ENCODE measurements at regions not wholly inside any gene's neighbourhood (a gene's known extent, or its start where the extent isn't known, plus 50 kb on each side); places are given as distances from the start of the nearest gene placed in this dataset.

- DNase-seq (ENCODE audit: low read depth in 3 of 3) = no peak
Measured at GRCh38 chr6:102631921-102632320, 1238.4 kb downstream of the GRIK2 start.

DNA sequence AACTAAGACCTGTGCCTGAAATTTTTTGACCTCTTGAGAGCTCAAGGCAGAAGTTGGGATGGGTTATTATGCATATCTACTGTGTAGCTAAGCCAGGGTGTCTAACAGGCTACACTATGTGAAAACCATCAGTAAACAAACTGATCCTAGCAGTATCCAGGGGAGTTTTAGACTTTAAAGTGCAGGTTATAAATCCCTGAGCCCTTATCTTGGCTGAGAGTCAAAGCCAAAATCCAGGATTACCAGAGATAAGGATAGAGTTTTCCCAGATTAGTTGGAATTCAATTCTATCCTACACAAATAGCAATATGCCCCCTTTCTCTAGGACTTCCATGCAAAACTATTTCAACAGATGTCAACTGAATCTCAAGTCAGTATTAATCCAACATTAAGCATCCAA lies 1229.7 kb downstream of the GRIK2 start:
- no peak for DNase-seq (ENCODE audit: low read depth in 3 of 3)

- DNase-seq (ENCODE audit: low read depth in 3 of 3) = no peak
Measured at GRCh38 chr6:102619585-102619984, 1226.1 kb downstream of the GRIK2 start.

DNA sequence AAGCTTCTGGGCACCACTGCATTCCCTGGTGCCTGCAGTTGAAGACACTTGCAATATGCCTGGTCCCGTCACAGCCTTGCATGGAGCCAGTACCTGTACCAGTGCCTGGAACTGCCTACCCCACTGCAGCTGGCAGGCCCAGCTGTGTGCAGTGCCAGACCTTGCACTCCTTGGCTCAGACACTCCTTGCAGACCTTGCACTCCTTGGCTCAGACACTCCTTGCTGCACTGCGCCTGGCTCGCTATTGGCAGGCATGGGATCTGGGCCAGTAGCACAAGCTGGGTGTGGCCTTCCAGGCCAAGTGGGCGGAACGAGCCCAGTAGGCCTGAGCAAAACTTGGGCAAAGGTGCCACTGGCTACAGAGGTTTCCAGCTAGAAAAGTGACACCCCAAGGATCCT lies 1189.1 kb downstream of the GRIK2 start:
- no peak for DNase-seq (ENCODE audit: low read depth in 3 of 3)

- no peak for DNase-seq (ENCODE audit: low read depth in 3 of 3)
Measured at GRCh38 chr6:102581378-102582124, 1188.0 kb downstream of the GRIK2 start.

DNA sequence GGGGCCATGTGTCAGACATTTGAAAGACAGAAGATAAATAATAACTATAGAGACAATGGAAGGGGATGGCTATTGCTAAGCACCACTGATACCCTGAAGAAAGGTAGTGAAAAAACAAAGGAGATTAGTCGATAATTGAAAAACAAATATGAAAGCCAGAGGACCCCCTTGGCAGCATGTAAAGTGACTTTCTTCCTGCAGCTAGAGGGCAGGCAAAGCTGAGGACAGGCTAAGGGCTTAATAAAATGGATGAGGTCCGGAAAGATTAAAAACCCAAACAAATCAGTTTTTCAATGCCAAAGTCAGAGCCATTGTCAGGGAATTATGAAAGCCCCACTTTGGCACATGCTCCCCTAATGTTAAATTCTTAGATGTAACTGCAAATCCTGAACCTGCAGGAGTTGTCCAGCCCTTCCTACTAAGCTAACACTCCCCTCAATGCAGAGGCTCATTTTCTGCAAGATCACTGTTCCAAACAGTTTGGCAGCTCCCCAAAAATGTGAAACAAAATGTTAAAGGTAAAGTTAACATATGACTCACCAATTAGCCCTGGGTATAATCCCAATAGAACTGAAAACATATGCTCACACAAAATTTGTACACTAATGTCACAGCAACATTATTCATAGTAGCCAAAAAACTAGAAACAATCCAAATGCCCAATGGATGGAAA lies 1177.9 kb downstream of the GRIK2 start:
- DNase-seq (ENCODE audit: low read depth in 3 of 3) = no peak

DNA sequence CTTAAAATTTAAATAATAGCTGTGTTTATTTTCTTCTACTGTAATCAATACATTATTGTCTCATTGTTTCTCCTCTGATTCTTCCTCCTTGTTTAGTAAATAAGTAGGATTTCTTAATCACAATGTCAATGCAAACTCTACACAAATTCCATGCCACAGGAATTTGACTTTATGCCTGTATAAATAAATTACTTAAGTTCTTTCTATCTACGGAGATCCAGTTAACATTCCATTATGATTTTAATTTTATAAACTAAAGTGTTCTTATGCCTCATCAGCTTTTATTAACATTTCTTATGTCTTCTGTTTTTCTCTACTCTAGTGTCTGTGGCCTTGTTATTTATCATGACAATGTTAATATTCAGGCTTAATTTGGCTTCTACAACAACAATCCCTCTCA lies 1169.2 kb downstream of the GRIK2 start:
- DNase-seq (ENCODE audit: low read depth in 3 of 3) = no peak

DNA sequence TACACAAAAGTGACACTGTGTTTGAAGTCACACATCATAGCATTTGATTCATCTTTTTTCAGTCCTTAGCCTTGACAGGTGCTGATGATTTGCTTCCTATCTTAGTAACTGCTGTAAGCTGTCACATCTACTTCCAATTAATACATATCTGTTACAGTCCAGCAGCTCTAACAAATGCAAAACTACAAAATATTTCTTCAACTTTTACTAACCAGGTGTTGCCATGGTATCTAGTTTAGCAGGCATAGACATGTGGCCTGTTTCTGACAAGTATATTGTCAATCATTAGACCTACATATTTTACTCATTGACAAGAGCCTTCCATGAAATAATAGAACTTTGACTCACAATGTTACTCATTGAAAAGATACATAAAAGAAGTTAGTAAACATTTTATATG lies 1159.7 kb downstream of the GRIK2 start:
- no peak for DNase-seq (ENCODE audit: low read depth in 3 of 3)

DNA sequence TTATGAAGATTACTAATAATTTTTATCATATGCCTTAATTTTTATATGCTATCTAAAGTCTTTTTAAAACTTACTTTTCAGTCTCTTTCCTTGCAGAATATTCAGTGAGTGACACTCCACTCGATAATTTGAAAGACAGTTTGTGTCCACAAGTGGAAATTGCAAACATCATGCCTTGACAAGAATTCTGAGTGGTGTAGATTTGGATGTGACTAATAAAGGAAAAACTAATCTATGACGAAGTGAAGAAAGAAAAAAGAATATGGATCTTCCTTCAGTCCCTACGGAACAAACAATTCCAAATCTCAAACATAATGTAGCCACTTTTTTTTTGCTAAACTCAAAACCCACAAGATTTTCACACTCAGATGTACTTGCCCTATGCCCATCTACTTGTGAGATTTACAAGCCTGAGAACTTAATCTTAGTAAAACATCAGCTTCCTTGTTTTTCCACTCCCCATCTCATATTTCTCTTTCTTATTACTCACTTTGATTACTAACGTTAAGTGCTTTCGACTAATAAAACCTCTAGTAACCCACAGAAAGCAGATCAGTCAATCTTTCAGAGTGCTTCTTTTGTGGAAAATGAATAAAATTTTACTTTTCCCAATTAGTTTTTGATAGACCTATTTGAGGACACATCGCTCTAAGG lies 1155.8 kb downstream of the GRIK2 start:
- DNase-seq (ENCODE audit: low read depth in 3 of 3) = no peak

DNA sequence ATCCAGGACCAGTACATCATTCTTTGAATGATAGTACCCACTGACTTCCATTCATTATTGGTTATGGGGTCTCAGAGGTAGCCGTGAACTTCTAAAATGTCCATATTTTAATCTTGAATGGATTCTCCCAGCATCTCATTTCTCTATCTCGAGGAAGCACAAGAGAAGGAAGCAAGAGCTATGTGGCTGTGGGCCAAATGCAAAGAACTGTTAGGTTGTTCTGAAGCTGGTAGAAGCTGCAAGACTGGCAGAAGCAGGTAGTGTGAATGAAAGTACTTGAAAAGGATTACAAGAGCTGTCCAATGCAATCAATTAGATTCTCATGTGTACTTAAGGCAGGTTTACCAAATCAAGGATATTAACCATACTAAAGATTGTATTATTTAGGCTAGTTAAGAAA lies 1131.8 kb downstream of the GRIK2 start:
- DNase-seq (ENCODE audit: low read depth in 3 of 3) = no peak

DNA sequence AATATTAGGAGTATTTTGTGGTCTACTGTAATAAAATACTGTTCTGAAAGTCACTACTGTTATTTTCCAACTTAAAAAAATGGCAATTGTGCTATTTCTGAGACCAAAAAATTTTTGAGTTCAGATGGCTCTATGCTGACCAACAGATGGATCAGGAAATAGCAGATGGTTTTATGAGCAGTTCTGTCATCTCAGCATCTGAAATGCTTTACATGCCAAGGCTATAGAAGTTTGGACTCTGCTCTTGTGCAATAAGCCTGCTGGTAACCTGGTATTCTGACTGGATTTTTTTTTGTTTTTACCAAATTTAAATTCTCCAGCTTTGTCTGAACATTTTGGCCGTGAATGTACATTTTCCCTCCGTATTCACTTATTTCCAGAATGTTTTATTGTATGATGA lies 1127.5 kb downstream of the GRIK2 start:
- DNase-seq (ENCODE audit: low read depth in 3 of 3) = no peak

- DNase-seq (ENCODE audit: low read depth in 3 of 3) = no peak
Measured at GRCh38 chr6:102517506-102517905, 1124.0 kb downstream of the GRIK2 start.

GRCh38 chr6:102501615-102502014 lies 1108.1 kb downstream of the GRIK2 start:
- DNase-seq (ENCODE audit: low read depth in 3 of 3) = no peak

DNA sequence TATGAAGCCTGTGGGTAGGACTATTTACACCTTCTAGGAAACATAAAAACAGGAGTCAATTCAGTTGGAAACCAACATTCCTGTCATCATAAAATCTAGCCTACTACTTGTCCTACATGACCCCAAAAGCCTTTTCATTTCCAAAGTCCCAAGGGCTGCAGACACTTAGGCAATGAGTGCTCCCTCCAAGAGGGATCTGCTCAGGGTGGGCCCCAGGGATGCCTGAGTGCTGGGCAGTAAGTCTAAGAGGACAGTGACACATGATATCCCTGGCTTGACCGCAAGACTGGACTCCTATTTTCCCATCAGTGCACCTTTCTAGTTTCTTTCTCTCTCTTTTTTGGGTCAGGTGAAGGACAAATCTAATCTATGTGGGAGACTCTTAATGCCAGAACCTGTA lies 1101.3 kb downstream of the GRIK2 start:
- no peak for DNase-seq (ENCODE audit: low read depth in 3 of 3)

- no peak for DNase-seq (ENCODE audit: low read depth in 3 of 3)
Measured at GRCh38 chr6:102493485-102493884, 1100.0 kb downstream of the GRIK2 start.

DNA sequence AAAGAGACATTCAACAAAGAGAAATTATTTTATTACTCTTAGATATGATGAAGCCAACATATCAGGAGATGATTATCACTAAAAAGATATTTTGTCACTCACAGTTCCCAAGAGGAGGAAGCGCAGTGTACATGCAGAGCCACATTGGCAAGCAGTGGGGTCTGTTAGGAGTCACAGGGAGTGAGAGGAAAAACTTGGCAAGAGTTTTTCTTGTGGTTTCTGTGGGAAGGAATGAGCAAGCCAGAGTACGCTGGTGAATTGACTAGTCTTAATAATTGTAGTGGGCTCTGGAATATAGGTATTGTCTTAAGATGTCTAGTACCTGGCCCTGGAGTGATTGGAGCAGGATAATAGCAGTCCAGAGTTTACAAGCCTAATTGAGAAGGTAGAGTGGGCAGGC lies 1095.2 kb downstream of the GRIK2 start:
- no peak for DNase-seq (ENCODE audit: low read depth in 3 of 3)

GRCh38 chr6:102485480-102485879 lies 1092.0 kb downstream of the GRIK2 start:
- DNase-seq (ENCODE audit: low read depth in 3 of 3) = no peak

DNA sequence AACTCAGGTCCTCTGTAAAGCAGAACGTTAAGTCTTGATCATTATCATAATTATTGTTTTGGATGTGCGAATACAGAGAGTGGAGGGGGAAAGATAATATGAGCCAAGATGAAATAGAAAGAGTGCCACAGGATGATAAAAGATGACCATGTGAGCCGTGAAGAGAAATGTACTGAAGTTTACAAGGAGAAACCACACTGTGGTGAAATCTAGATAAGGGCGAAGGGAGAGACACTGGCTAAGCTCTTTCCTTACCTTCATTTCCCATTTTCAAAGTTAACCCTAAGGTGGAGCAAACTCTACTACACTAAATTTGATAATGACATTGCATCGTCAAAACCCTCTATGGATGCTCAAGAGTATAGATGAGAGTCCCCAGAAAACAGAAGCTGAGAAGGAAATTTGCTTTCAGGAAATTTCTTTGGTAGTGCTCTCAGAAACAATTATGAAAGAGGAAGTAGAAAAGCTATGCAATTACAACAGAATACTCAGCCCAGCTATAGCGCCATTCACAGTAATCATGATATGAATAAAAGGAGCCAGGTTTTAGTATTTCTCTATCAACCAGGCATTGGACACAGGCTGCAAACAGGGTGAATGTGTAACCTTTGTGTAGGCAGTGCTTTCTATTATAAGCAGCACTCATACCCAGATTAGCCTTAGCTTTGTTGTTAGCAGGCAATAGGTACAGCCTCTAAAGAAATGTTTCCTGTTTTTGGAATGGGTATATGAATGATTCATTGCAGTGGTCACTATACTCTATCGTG lies 1080.7 kb downstream of the GRIK2 start:
- DNase-seq (ENCODE audit: low read depth in 3 of 3) = no peak

- DNase-seq (ENCODE audit: low read depth in 3 of 3) = no peak
Measured at GRCh38 chr6:102458990-102459389, 1065.5 kb downstream of the GRIK2 start.

- no peak for DNase-seq (ENCODE audit: low read depth in 3 of 3)
Measured at GRCh38 chr6:102438171-102438570, 1044.7 kb downstream of the GRIK2 start.

GRCh38 chr6:102417368-102417998 lies 1024.0 kb downstream of the GRIK2 start:
- no peak for DNase-seq (ENCODE audit: low read depth in 3 of 3)

- no peak for DNase-seq (ENCODE audit: low read depth in 3 of 3)
Measured at GRCh38 chr6:102415891-102416290, 1022.4 kb downstream of the GRIK2 start.
